HG03558 (cell line): ENCODE measurements at regions not wholly inside any gene's neighbourhood (a gene's known extent, or its start where the extent isn't known, plus 50 kb on each side); places are given as distances from the start of the nearest gene placed in this dataset.
"Not testable (repeated sequence)": the region's sequence is repeated elsewhere in the genome, so short reads cannot be mapped to it uniquely, and the experiment has no call there.

Experiments
- ATAC-seq: cut with Tn5 transposase; IDR thresholded peaks from one replicate; pipeline ENCODE4 v1.9.1; 2021; ENCODE audit warnings: moderate number of reproducible peaks; ENCODE audit not compliant: unreplicated experiment; ENCODE audit errors: extremely low read depth

GRCh38 chr6:126661646-126662045 is 321.7 kb downstream of the CENPW start:
- no peak for ATAC-seq

GRCh38 chr6:126662966-126663365 is 323.1 kb downstream of the CENPW start:
- ATAC-seq: no peak

GRCh38 chr6:126664271-126664670 is 324.4 kb downstream of the CENPW start:
- no peak for ATAC-seq

- no peak for ATAC-seq
Measured at GRCh38 chr6:126665551-126665950, 325.6 kb downstream of the CENPW start.

- ATAC-seq: no peak
Measured at GRCh38 chr6:126667071-126667470, 327.2 kb downstream of the CENPW start.

GRCh38 chr6:126667728-126668127 is 327.8 kb downstream of the CENPW start:
- ATAC-seq: no peak

- peak; percentile 84 for ATAC-seq
Measured at GRCh38 chr6:126672649-126673048, 332.7 kb downstream of the CENPW start.

GRCh38 chr6:126673749-126674148 is 333.8 kb downstream of the CENPW start:
- ATAC-seq: not testable (repeated sequence)

GRCh38 chr6:126682440-126682839 is 342.5 kb downstream of the CENPW start:
- ATAC-seq: no peak

GRCh38 chr6:126685182-126685581 is 345.3 kb downstream of the CENPW start:
- no peak for ATAC-seq

- no peak for ATAC-seq
Measured at GRCh38 chr6:126696921-126697693, 357.2 kb downstream of the CENPW start.

- ATAC-seq: no peak
Measured at GRCh38 chr6:126698732-126699240, 358.9 kb downstream of the CENPW start.

GRCh38 chr6:126701676-126702560 is 362.0 kb downstream of the CENPW start:
- no peak for ATAC-seq

- no peak for ATAC-seq
Measured at GRCh38 chr6:126716032-126716431, 376.1 kb downstream of the CENPW start.

GRCh38 chr6:126716826-126717509 is 377.1 kb downstream of the CENPW start:
- no peak for ATAC-seq

GRCh38 chr6:126718600-126719327 is 378.8 kb downstream of the CENPW start:
- ATAC-seq: peak; percentile 88

- ATAC-seq: no peak
Measured at GRCh38 chr6:126720304-126720703, 380.4 kb downstream of the CENPW start.

GRCh38 chr6:126721581-126722160 is 381.8 kb downstream of the CENPW start:
- no peak for ATAC-seq

- ATAC-seq: no peak
Measured at GRCh38 chr6:126722411-126722810, 382.5 kb downstream of the CENPW start.
